Transverse colon (tissue), 4 donors: ENCODE measurements at regions not wholly inside any gene's neighbourhood (a gene's known extent, or its start where the extent isn't known, plus 50 kb on each side); places are given as distances from the start of the nearest gene placed in this dataset.

Experiments
- DNase-seq: peaks from one replicate; pipeline ENCODE4 v3.0.0-alpha.2; 2019
- H3K27ac ChIP-seq, 4 donors: fragments of 200-600 bp; sonication (generic); 2 replicates each; pipeline ENCODE4 v1.5.1; 2016 to 2018; ENCODE audit warnings: inconsistent platforms in 4 of 4
- H3K27me3 ChIP-seq: fragments of 200-600 bp; sonication (generic); 2 replicates; pipeline ENCODE4 v1.5.1; 2017; ENCODE audit warnings: inconsistent platforms
- H3K36me3 ChIP-seq, 4 donors: fragments of 200-600 bp; sonication (generic); 2 replicates each; pipeline ENCODE4 v1.5.1; 2017 to 2019; ENCODE audit warnings: inconsistent platforms in 4 of 4
- H3K4me1 ChIP-seq, 4 donors: fragments of 200-600 bp; sonication (generic); 2 replicates each; pipeline ENCODE4 v1.5.1; 2017 to 2020; ENCODE audit warnings: inconsistent platforms in 4 of 4
- H3K4me3 ChIP-seq, 4 donors: fragments of 200-600 bp; sonication (generic); 1 replicate in 1 of 4; 2 replicates in 3 of 4; pipeline versions ENCODE4 v1.5.1 to v1.6.1; 2017 to 2019; ENCODE audit warnings: inconsistent platforms in 4 of 4
- H3K9me3 ChIP-seq, 2 donors: fragments of 200-600 bp; sonication (generic); 2 replicates each; pipeline ENCODE4 v1.5.1; 2017 to 2019; ENCODE audit warnings: inconsistent platforms in 2 of 2
- CTCF ChIP-seq, 5 experiments: fragments of 200-600 bp in 3 of 5; fragments of 450-650 bp in 2 of 5; sonication (generic) in 3 of 5; IDR thresholded peaks; 1 replicate in 2 of 5; 2 replicates in 3 of 5; pipeline ENCODE4 v1.5.1; 2016 to 2017; ENCODE audit warnings: antibody characterized with exemption in 5 of 5, inconsistent platforms in 3 of 5, mild to moderate bottlenecking in 2 of 5, moderate library complexity in 1 of 5
- EP300 ChIP-seq: sonication (generic); formaldehyde crosslinking; IDR thresholded peaks from one replicate; pipeline ENCODE4 v1.6.1; 2017; ENCODE audit warnings: antibody characterized with exemption, low read depth
- POLR2A ChIP-seq: fragments of 450-650 bp; IDR thresholded peaks from one replicate; pipeline ENCODE4 v1.6.1; 2016; ENCODE audit warnings: antibody characterized with exemption, mild to moderate bottlenecking, moderate library complexity
- POLR2AphosphoS5 ChIP-seq, 3 donors: sonication (generic); formaldehyde crosslinking; IDR thresholded peaks; one replicate each; pipeline ENCODE4 v1.6.1; 2016; ENCODE audit warnings: antibody characterized with exemption in 3 of 3
- WGBS, 2 donors: methylation state at CpG; one replicate each; pipeline ENCODE4 v1.1.5; 2018; ENCODE audit warnings: low coverage in 1 of 2; 5-methylcytosine and 5-hydroxymethylcytosine counted together
- in situ Hi-C, 4 donors: fragments of 200-750 bp; cut with MboI; loops; one replicate each; pipeline versions ENCODE4 v1.15.0 to v1.15.1; 2017; ENCODE audit warnings: low sequenced_read_pairs in 3 of 4, low pct_ligation_motif_present in 1 of 4, low pct_unique_long_range_greater_than_20kb in 1 of 4
- intact Hi-C: fragments of 100-400 bp; cut with DNase I; formaldehyde crosslinking; loops from one replicate; pipeline ENCODE4 v1.15.1; 2023; ENCODE audit warnings: low total_unique reads

- intact Hi-C loops = no loop called here
- Histone ChIP-seq H3K9me3 (no peaks in the 10 kb centered on the region), H3K4me1 (peaks cover 3 to 19% (median 15%) of the 10 kb centered on the region in 4 donors), H3K36me3 (no peaks in the 10 kb centered on the region), H3K27ac (no peak overlapping the region), H3K4me3 (no peak overlapping the region), H3K27me3 (peaks cover 29% of the 10 kb centered on the region)
- no peak for TF ChIP-seq EP300
- no peak for TF ChIP-seq POLR2AphosphoS5 (IDR thresholded peaks at IDR 0.05)
- TF ChIP-seq POLR2A = no peak
- TF ChIP-seq CTCF (IDR thresholded peaks at IDR 0.05) = no peak
- in situ Hi-C loops = no loop called here
- 92% methylated on average over 2 to 7 of the region's 7 CpGs for WGBS, 2 donors
- DNase-seq = no peak
These were observed 121.0 kb downstream of the MRPL14 start for GRCh38 chr6:44006123-44006871.

- intact Hi-C loops = no loop called here
- peaks cover 29% of the 10 kb centered on the region for H3K27me3 ChIP-seq
- in situ Hi-C loops = no loop called here
- no peak overlapping the region for H3K4me3 ChIP-seq
- DNase-seq = no peak
- peaks cover 3 to 25% (median 15%) of the 10 kb centered on the region in 4 donors for H3K4me1 ChIP-seq
- no peaks in the 10 kb centered on the region for H3K36me3 ChIP-seq
- TF ChIP-seq EP300 (no peak), CTCF (IDR thresholded peaks at IDR 0.05) (no peak), POLR2A (no peak), POLR2AphosphoS5 (IDR thresholded peaks at IDR 0.05) (no peak)
- H3K9me3 ChIP-seq = no peaks in the 10 kb centered on the region
- H3K27ac ChIP-seq = no peak overlapping the region
- 86% methylated on average over 3 of the region's 3 CpGs; no CpG with 5 or more reads in 1 of the 2 donors for WGBS, 2 donors
These were observed 121.7 kb downstream of the MRPL14 start for GRCh38 chr6:44005507-44005903.

DNA sequence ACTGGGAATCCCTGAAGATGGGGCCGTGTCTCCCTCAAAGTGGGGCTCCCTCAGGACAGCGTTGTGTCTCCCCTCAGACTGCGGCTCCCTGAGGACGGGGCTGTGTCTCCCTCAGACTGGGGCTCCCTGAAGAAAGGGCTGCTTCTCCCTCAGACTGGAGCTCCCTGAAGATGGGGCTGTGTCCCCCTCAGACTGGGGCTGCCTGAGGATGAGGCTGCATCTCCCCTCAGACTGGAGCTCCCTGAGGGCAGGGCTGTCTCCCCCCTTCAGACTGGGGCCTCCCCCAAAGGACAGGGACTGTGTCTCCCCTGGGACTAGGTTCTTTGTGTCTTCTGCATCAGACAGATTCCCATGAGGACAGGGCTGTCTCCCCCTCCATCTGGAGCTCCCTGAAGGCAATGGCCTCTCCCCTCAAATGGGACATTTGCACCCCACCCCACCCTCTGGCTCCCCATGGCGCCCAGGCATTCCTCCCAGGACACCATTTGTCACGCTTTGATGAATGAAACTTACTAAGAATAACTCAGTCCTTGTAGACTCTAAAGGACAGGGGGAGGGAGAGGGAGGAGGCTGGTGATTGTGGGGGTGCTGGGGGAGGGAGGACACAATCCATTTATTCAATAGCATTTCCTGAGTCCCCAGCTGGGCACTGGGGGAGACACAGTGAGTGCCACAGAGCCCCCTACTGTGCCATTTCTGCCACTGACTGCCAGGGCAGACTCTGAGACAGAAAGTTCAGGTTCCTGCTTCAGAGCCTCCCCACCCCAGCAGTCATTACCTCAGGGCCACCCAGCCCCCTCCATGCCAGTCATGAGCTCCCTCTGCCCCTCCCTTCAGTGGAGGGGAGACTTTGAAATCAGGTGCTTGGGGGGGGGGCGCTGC, 122.4 kb downstream of the MRPL14 start:
- Histone ChIP-seq H3K27me3 (peaks cover 29% of the 10 kb centered on the region), H3K4me3 (no peak overlapping the region), H3K4me1 (peaks cover 3 to 25% (median 13%) of the 10 kb centered on the region in 4 donors), H3K27ac (no peak overlapping the region), H3K9me3 (no peaks in the 10 kb centered on the region), H3K36me3 (no peaks in the 10 kb centered on the region)
- no peak for TF ChIP-seq POLR2AphosphoS5 (IDR thresholded peaks at IDR 0.05)
- TF ChIP-seq POLR2A = no peak
- no peak for TF ChIP-seq CTCF (IDR thresholded peaks at IDR 0.05)
- no peak for TF ChIP-seq EP300
- WGBS, 2 donors = 54 to 60% methylated on average over 1 to 7 of the region's 7 CpGs
- intact Hi-C loops (no loop called here), in situ Hi-C loops (no loop called here)
- no peak for DNase-seq

DNA sequence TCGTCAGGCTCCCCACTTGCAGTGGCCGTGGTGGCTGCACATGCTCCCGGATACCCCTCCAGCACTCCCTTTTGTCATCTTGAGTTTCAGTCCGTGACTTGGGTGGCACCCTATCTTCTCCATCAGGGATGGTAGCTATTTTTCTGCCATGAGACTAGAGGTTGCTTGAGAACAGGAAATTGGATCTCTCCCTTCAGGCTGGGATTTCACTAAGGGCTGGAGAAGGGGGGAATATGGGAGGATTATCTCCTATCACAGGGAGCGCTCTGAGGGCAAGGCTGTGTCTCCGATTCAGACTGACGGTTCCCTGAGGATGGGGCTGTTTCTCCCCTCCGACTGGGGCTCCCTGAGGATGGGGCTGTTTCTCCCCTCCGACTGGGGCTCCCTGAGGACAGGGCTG, 123.1 kb downstream of the MRPL14 start:
- Histone ChIP-seq H3K27ac (no peak overlapping the region), H3K36me3 (no peaks in the 10 kb centered on the region), H3K27me3 (peaks cover 29% of the 10 kb centered on the region), H3K4me3 (no peak overlapping the region), H3K9me3 (no peaks in the 10 kb centered on the region), H3K4me1 (peaks cover 3 to 25% (median 13%) of the 10 kb centered on the region in 4 donors)
- 83 to 87% methylated on average over 4 to 9 of the region's 9 CpGs for WGBS, 2 donors
- no peak for DNase-seq
- TF ChIP-seq CTCF (IDR thresholded peaks at IDR 0.05) = no peak
- no peak for TF ChIP-seq POLR2AphosphoS5 (IDR thresholded peaks at IDR 0.05)
- in situ Hi-C loops (no loop called here), intact Hi-C loops (no loop called here)
